Renal cortical epithelial cell (primary cell): ENCODE measurements at regions not wholly inside any gene's neighbourhood (a gene's known extent, or its start where the extent isn't known, plus 50 kb on each side); places are given as distances from the start of the nearest gene placed in this dataset.
A peak's percentile ranks its signal among the peaks of the same experiment; 100 is the strongest.

ENCODE experiments used
- DNase-seq: peaks from one replicate; pipeline ENCODE4 v3.0.0-alpha.2; 2011; ENCODE audit warnings: low read depth

DNA sequence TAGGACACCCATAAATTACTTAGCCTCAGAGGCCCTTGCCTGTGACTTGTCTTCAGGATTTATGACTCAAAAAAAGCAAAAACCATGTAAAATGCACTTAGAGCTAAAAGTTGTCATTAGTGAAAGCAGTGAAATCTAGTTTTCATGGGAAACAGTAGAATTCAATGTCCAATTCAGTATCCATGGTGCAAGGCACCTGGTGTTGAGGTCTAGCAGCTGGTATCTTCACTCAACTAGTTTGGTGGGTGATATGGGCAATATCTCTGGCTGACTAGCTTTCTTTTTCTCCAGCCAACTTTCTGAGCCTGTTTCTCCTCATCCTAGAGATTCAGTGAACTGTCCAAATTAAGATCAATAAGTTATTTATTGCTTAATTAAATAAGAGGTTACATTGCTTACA is 229.8 kb upstream of the NDST4 start:
- no peak for DNase-seq

DNA sequence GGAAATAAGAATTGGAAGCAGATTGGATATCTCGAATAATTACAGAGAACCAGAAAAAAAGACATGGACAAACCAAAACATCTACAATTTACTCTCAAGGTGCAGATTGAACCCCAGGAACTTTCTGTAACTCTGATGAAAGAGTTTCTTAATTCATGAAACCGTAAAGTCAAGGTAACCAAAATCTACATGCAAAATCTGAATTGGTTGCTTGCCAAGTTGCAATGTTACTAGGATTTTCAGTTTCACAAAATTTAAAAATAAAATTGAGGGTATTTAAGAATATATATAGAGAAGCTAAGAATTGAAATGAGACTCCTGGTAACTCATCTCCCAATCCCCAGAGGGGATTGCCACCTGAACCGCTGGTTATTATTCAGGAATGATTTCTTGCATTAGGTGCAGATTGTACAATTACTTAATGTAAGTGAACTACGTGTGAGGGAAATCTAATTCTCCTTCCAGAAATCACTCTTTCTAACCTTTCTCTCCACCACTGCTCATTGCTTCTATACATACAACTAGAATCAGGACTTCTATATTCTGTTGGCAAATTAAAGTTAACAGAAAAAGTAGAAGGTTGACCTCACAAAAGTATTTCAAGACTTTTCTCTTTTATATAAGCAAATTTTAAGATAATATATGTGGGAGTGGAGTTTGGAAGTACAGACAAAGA is 221.5 kb upstream of the NDST4 start:
- no peak for DNase-seq

DNA sequence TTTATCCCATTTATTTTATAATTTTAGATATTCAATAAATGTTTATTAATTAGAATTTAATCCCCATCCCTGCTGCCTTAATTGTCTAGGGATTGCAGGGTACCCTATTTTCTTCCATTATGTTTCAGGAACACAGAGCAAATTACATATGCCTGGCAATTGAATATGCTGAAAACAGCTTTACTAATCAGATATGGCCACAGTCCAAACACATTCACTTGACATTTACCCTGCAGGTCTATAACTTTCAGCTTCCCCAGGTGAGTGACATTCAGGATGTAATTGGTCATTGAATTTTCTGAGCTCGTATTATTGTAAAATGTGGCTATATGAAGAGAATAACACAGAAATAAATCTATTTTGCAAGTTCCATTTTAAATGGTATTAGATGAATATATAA is 218.7 kb upstream of the NDST4 start:
- no peak for DNase-seq

DNA sequence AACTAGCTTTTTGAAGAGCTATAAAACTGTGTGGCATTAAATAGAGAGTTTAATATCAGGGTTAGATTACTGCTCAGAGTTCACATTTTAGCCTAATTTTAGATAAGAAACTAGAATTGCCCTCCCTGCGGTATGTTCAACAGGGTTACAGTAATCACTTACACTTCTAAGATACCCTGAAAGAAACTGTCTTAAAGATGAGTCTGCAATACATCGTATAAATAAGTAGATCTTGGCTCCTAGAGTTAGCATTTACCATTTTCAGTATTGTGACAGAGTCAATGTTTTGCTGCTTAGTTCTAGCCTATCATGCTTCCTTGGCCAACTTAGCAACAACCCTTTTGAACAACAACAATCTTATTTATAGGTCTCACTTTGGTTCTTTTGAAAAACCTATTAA is 217.8 kb upstream of the NDST4 start:
- DNase-seq: no peak

DNA sequence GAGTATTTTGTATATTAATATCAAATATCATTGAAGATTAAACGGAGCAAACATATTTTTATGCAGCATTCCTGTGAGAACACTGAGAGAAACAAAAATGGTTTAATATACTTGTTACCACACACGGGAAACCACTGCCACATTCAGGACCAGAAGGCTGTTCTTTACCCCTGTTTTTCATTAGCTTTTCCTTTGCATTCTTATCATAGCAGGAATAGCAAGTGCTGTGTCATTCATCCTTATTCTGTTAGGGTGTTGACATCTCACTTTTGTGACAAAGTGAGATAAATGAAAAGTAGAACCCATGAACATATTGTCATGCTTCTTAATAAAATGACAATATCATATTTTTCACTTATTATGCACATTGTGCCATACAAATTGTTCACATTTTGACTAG is 212.4 kb upstream of the NDST4 start:
- DNase-seq: peak; percentile 10

DNA sequence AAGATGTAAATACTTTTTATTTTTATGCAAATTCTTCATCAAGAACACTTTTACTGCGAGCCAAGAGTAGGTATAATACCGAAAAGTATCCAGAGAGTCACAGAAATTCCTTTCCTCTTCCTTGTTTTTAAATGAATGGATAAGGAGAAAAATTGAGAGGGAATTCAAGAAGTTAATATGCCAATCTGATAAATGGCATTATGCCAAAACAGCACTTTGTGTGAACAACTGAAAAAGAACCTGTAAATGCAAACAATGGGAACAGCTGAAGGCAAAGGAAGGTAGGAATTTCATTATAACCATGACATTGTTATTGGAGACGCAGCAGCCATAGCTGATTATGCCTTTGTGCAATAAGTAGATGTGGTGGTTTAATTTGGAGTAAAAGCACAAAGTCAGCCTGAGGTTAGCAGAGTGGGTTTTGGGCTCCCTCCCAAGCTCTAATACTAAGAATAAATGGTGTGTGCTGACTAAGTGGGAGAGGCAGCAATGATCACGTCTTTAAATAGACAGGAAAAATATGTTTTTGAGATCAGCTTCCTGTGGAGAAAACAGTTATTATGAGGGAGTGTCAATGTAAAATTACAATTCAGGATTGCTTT is 209.8 kb upstream of the NDST4 start:
- no peak for DNase-seq

DNA sequence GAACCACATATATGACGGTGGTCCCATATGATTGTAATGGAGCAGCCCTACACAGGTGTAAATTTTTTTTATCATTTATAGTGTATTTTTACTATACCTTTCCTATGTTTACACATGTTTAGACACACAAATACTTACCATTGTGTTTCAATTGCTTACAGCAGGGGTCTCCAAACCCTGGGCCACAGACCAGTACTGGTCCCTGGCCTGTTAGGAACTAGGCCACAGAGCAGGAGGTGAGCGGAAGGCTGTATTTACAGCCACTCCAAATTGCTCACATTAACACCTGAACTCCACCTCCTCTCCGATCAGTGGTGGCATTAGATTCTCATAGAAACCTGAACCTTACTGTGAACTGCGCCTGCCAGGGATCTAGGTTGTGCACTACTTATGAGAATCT is 201.8 kb upstream of the NDST4 start:
- no peak for DNase-seq

DNA sequence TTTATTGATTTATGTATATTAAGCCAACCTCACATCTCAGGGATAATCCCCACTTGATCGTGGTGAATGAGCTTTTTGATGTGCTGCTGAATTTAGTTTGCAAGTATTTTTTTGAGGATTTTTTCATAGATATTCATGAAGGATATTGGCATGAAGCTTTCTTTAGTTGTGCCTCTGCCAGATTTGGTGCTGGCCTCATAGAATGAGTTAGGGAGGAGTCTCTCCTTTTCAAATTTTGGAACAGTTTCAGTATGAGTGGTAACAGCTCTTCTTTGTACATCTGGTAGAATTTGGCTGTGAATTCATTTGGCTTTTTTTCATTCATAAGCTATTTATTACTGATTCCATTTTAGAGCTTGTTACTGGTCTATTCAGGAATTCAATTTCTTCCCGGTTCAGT is 197.2 kb upstream of the NDST4 start:
- no peak for DNase-seq

DNA sequence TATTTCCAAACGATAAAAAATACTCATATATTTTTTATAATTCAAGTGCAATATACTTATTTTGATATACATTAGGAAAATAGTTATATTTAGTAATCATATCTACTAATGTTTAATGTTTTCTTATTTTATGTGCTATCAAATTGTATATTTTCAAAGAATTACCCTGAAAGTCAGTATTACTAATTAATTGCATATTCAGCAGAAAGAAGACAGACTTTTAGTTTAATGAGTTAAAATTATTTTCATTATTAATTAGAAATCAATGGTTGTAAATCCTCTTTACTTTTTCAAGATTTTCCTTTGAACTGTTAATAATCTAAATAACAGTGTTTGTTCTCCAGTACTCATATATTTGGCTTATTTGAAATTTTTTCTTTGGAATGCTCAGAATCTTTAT is 181.3 kb upstream of the NDST4 start:
- DNase-seq: no peak

DNA sequence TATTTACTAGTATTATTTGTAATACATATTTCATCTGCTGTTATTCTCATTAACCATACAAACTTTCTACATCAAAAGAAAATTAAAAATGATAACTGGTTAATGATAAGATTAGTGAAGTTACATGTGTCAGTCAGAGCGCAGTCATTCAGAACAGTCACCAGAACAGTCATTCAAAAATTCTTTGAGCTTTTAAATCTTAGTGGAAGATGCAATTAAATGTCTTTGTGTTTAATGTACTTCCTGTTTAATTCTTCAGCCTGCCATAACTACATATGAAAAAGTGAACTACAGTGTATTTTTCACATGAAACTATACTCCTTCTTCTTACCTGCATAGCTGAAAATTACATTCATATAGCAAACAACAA is 179.7 kb upstream of the NDST4 start:
- DNase-seq: no peak

DNA sequence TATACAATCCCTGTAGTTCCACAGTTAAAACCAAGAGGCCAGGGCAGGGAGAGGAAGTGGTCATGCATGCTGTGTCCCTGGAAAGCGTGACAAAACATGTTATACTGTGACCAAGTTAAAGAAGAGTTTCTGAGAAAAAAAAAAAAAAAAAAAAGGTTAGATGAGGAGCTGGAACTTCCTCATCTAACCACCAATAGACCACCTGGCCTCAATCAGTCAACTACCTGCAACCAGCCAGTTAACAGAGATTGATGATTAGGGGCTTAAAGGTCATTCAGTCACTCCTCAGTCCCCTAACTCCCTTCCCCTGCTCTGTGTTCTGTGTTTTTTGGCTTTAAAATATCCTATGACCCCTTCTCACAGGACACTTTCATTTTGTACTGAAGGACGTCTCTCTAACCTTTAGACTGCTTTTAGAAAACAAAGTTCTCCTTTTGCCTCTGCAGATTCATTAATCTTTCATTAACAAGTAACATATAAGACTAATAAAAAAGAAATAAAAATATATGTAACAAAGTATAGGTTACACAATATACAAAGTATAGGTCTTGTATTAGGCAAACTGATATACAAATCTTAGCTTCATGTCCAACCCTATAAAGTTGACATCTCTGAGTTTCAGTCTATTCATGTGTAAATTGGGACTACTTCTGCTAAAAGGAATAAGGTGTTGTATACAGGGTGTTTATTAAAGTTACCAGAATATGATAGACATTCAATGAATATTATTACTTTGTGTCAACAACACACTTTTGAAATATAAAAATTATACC is 179.1 kb upstream of the NDST4 start:
- no peak for DNase-seq

DNA sequence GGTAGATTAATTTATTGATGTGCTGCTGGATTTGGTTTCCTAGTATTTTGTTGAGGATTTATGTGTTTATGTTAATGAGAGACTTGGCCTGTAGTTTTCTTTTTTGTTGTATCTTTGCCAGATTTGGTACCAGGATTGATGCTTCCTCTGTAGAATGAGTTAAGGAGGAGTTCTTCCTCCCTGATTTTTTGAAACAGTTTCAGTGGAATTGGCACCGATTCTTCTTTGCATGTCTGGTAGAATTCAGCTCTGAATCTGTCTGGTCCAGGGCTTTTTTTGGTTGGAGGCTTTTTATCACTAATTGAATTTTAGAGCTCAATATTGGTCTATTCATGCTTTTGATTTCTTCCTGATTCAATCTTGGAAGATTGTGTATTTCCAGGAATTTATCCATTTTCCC is 174.0 kb upstream of the NDST4 start:
- no peak for DNase-seq

DNA sequence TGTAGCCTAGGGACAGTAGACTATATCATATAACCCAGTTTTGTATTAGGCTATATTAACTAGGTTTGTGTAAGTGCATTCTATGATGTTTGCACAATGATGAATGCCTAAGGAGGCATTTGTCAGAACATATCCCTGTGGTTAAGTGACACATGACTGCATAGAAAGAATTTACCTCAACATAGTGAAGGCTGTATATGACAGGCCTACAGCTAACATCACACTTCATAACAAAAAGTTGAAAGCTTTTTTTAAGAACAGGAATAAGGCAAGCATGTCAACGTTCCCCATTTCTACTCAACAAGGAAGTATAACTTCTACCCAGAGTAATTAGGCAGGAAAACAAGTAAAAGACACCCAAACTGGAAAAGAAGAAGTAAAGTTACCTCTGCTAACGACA is 165.9 kb upstream of the NDST4 start:
- DNase-seq: peak; percentile 68

DNA sequence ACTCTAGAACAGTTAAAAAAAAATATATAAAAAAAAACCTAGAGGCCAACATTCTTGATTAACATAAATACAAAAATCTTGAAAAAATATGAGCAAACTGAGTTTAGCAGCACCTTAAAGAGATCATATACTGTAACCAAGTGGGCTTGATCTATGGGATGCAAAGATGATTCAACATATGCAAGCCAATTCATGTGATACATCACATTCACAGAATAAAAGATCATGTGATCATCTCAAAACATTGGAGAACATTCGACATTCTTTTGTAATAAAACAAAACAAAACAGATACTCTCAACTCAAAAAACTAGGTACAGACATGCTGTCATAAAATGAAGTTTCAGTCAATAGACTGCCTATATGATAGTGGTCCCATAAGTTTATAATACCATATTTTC is 165.4 kb upstream of the NDST4 start:
- DNase-seq: no peak

DNA sequence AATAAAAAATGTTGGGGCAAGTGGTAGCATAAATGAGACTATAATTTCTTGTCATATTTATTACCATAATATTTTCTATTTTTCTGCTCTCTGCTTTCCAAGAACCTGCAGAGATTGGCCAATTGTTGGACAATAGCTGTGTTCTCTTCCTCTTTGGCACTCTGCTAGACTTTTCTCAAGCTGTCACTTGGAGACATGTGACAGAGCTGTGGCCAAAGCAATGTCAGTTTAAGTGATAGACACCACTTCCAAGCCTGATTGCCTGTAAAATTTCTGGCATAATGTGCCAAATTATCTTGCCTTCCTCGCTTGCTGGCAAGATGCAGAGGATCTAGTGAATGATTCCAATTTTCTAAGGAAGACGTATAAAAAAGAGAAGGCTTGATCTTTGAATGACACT is 162.2 kb upstream of the NDST4 start:
- no peak for DNase-seq

DNA sequence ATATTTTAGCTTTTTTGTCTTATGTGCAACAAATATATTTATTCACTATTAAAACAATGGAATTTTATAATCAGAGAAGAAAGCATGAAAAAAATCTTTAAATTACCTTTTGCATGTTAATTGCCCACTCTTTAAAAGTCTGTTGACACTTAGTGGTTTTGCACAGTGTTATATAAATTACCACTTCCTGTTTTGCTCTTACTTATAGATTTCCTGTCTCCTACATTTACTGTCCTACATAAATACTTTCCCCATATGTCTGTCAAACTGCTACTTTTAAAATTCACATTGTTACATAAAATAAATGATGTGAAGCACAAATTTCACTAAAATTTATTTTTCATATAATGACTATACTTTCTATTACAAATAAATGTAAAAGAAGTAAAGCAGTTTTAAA is 161.1 kb upstream of the NDST4 start:
- DNase-seq: no peak

DNA sequence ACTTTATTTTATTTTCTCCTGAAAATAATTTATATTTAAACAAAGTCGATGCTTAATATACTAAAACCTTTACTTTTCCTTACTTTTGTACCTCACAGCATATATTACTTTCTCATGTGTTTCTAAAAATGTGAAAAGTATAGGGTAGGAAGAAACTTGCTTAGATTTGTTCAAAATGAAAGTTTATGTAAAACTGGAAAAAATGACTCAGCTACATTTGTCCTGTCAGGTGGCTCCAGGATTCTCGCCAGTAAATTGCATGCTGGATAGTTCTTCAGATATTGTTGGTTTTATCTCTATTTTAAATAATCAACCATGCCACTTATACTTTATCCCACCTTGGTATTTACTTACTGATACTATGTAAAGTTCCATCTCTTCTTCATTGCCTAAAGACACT is 159.2 kb upstream of the NDST4 start:
- DNase-seq: no peak

DNA sequence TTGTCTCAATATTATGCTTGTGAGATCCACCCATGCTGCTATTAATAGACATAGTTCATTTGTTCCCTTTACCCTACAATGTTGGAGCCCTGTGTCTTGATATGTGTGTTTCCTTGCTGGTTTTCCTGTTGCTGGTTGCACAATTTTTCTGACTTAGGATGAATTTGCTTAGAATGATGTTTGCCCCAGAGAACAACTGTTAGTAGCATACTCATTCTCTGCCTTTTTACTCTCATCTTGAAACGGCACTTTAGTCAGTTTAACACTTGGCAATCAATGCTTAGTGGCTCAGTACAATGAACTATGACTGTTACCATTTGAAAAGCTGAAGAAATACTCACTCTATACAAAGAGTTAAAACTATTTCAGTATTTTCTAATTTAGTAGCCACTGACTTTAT is 158.8 kb upstream of the NDST4 start:
- DNase-seq: no peak

DNA sequence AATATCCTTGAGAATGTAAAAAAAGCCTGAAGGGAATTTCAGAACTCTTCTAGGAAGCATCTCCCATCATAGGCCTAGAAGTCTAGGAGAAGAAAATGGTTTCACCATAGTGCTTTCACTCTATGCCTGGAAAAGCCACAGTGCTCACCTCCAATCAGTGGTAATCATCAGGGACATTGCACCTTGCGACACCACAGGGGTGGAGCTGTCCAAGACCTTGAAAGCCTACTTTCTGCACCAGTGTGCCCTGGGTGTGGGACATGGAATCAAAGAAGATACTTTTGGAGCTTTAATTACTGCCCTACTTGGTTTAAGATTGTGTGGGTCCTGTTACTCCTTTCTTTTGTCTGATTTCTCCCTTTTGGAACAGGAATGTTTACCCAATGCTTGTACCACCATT is 146.8 kb upstream of the NDST4 start:
- DNase-seq: no peak

DNA sequence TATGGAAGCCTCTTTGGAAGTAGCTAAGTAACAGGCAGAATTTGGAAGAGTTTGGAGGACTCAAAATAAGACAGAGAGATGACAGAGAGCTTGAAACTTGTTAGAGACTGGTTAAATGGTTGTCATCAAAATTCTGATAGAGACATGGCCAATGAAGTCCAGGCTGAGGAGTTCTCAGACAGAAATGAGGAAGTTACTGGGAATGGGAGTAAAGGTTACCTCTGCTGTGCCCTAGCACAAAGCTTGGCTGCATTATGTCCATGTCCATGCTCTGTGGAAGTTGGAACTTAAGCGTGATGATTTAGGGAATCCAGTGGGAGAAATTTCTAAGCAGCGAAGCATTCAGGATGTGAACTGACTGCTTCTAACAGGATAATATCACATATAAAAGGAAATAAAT is 146.2 kb upstream of the NDST4 start:
- no peak for DNase-seq

DNA sequence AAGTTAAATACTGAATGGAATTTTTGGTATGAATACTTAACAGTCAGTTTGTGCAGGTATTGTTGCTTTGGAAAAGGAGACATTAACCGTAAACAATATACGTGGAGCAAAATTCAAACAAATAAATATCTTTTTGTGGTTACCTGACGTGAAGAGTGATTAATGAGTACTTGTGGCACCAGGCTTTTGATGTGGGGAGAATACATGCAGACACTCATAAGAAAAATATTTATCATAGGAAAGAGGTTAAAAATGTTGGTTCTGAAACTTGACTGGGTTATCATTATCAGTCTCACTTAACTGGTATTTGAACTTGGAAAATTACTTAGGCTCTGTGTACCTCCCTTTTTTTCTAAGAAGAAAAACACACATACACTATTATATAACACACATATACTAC is 136.4 kb upstream of the NDST4 start:
- no peak for DNase-seq

DNA sequence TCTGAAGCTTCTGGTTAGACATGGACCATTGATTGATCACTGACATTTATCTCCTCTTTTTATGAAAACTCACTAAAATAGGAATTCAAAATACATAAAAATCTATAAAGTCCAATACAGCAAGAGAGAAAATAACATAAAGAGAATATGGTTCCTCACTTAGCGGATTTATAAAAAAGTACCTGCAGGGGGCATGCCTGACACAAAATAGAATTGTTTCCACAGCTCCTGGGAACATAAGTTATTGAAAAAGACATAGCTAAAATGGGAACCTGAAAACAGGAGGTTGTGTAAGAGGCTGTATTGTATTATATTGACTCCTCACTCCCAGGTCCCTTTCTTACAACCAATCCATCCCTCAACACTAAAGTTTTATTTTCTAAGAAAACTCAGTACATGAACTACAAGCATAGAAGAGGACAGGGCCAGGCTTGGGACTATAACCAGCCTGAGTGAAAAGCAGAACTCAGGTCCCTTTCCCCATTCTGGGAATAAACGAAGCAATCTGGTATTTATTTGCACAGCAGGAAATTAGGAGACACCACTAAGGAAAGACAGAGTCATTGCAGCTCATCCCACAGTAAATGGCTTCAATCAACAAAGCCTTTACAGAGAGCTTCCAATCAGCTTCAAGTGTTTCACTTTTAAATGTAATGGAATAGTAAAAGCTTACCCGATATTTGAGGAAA is 121.1 kb upstream of the NDST4 start:
- peak; percentile 8 for DNase-seq

DNA sequence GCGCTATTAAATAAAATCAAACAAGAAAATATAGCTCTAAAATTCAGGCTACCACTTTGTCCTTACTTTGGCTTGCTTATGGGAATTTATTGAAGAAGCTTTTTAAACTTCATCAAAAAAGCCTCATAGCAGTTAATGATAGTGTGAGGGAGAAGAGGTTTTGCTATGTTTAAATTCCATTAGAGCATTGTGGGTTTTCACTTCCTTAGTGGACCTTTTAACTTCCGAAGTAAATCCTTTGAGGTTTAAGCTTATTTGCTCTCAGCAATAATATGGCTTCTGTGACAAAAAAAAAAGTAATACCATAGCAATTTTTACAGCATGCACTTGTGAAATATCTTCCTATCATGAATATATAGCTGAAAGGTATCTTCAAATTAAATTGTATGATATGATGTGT is 120.2 kb upstream of the NDST4 start:
- no peak for DNase-seq
